Neural progenitor cell (in vitro differentiated cells): ENCODE measurements at regions not wholly inside any gene's neighbourhood (a gene's known extent, or its start where the extent isn't known, plus 50 kb on each side); places are given as distances from the start of the nearest gene placed in this dataset.

ENCODE experiments used
- DNase-seq: peaks from one replicate; pipeline ENCODE4 v3.0.0-alpha.2; 2016; ENCODE audit warnings: low spot score
- H2AFZ ChIP-seq: fragments of 200-600 bp; sonication (generic); replicated peaks from 2 replicates; pipeline ENCODE4 v1.6.1; 2016; ENCODE audit warnings: antibody characterized with exemption
- H3F3A ChIP-seq: fragments of 200-600 bp; sonication (generic); 2 replicates; pipeline ENCODE4 v1.6.1; 2016; ENCODE audit warnings: antibody characterized with exemption, low read depth
- H3K27ac ChIP-seq: fragments of 200-600 bp; sonication (generic); 2 replicates; pipeline ENCODE4 v1.5.1; 2016; ENCODE audit warnings: mild to moderate bottlenecking
- H3K27me3 ChIP-seq: fragments of 200-600 bp; sonication (generic); 2 replicates; pipeline ENCODE4 v1.6.1; 2016; ENCODE audit warnings: mild to moderate bottlenecking, moderate library complexity
- H3K36me3 ChIP-seq: fragments of 200-600 bp; sonication (generic); 2 replicates; pipeline ENCODE4 v1.5.1; 2016
- H3K4me1 ChIP-seq: fragments of 200-600 bp; sonication (generic); 2 replicates; pipeline ENCODE4 v1.6.1; 2016; ENCODE audit warnings: mixed run types
- H3K4me2 ChIP-seq: fragments of 200-600 bp; sonication (generic); 2 replicates; pipeline ENCODE4 v1.6.1; 2016
- H3K4me3 ChIP-seq: fragments of 200-600 bp; sonication (generic); 2 replicates; pipeline ENCODE4 v1.5.1; 2016
- H3K79me2 ChIP-seq: fragments of 200-600 bp; sonication (generic); 2 replicates; pipeline ENCODE4 v1.6.1; 2016; ENCODE audit warnings: low read depth
- H3K9ac ChIP-seq: fragments of 200-600 bp; sonication (generic); 2 replicates; pipeline ENCODE4 v1.6.1; 2016
- H3K9me3 ChIP-seq: fragments of 200-600 bp; sonication (generic); 2 replicates; pipeline ENCODE4 v1.5.1; 2016; ENCODE audit warnings: low read depth
- H4K20me1 ChIP-seq: fragments of 200-600 bp; sonication (generic); 2 replicates; pipeline ENCODE4 v1.6.1; 2016; ENCODE audit warnings: low read depth
- H3K27ac Mint-ChIP-seq: 3 replicates; pipeline ENCODE4 v1.8.0; 2021; ENCODE audit warnings: mixed read lengths
- H3K27me3 Mint-ChIP-seq: 2 replicates; pipeline ENCODE4 v1.8.0; 2022; ENCODE audit warnings: low read depth, mild to moderate bottlenecking, inconsistent platforms, moderate library complexity, mixed read lengths; ENCODE audit not compliant: insufficient read depth
- H3K36me3 Mint-ChIP-seq: 3 replicates; pipeline ENCODE4 v1.8.0; 2021; ENCODE audit warnings: mixed read lengths
- H3K4me1 Mint-ChIP-seq: 3 replicates; pipeline ENCODE4 v1.8.0; 2021; ENCODE audit warnings: mixed read lengths
- H3K4me3 Mint-ChIP-seq: 3 replicates; pipeline ENCODE4 v1.8.0; 2021; ENCODE audit warnings: mild to moderate bottlenecking, moderate library complexity, mixed read lengths
- H3K9me3 Mint-ChIP-seq: 3 replicates; pipeline ENCODE4 v1.8.0; 2020; ENCODE audit warnings: mixed read lengths
- EZH2 ChIP-seq: fragments of 200-600 bp; sonication (generic); IDR thresholded peaks from 2 replicates; pipeline ENCODE4 v1.6.1; 2017; ENCODE audit warnings: antibody characterized with exemption, mild to moderate bottlenecking, moderate library complexity
- EZH2phosphoT487 ChIP-seq: fragments of 200-600 bp; sonication (generic); IDR thresholded peaks from 2 replicates; pipeline ENCODE4 v1.6.1; 2017; ENCODE audit warnings: antibody characterized with exemption
- TF ChIP-seq, protein P1 (sequence below): fragments of 200-600 bp; sonication (generic); IDR thresholded peaks from 2 replicates; pipeline ENCODE4 v1.5.1; 2017; ENCODE audit warnings: antibody characterized with exemption, mild to moderate bottlenecking

DNA sequence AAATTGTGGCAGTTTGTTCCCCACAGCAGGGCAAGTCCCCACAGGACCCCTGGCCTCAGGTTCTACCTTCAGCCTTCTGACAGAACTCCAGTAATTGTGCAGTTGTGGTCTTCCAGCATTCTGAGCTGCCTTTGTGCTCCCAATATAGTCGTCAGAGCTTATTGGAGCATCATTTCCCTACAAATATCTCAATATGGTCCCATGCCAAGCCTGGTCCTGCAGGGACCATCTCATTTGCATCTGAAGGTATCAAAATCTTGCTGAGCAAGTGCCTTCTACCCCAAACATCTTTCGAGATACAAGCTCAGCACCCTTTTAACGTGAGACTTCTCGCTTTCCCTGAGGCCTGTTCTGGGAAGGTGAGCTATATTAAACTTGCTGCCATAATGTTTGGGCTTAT lies 333.9 kb upstream of the CDH11 start:
- Histone ChIP-seq H3K27ac (no peak overlapping the region), H3K27me3 (no peaks in the 10 kb centered on the region), H3K9me3 (no peaks in the 10 kb centered on the region), H2AFZ (no peak overlapping the region), H3F3A (no peaks in the 10 kb centered on the region), H3K4me1 (no peaks in the 10 kb centered on the region), H3K9ac (no peak overlapping the region), H3K79me2 (no peaks in the 10 kb centered on the region), H3K4me3 (no peak overlapping the region), H3K36me3 (no peaks in the 10 kb centered on the region), H3K4me2 (no peak overlapping the region), H4K20me1 (no peaks in the 10 kb centered on the region)
- Mint-ChIP-seq H3K27ac (no peak overlapping the region), H3K27me3 (peaks cover 2% of the 10 kb centered on the region), H3K36me3 (no peaks in the 10 kb centered on the region), H3K4me3 (no peak overlapping the region), H3K4me1 (no peaks in the 10 kb centered on the region), H3K9me3 (no peaks in the 10 kb centered on the region)
- TF ChIP-seq EZH2phosphoT487 (no peak), EZH2 (no peak)
- TF ChIP-seq, protein P1, sequence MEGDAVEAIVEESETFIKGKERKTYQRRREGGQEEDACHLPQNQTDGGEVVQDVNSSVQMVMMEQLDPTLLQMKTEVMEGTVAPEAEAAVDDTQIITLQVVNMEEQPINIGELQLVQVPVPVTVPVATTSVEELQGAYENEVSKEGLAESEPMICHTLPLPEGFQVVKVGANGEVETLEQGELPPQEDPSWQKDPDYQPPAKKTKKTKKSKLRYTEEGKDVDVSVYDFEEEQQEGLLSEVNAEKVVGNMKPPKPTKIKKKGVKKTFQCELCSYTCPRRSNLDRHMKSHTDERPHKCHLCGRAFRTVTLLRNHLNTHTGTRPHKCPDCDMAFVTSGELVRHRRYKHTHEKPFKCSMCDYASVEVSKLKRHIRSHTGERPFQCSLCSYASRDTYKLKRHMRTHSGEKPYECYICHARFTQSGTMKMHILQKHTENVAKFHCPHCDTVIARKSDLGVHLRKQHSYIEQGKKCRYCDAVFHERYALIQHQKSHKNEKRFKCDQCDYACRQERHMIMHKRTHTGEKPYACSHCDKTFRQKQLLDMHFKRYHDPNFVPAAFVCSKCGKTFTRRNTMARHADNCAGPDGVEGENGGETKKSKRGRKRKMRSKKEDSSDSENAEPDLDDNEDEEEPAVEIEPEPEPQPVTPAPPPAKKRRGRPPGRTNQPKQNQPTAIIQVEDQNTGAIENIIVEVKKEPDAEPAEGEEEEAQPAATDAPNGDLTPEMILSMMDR = no peak
- no peak for DNase-seq

DNA sequence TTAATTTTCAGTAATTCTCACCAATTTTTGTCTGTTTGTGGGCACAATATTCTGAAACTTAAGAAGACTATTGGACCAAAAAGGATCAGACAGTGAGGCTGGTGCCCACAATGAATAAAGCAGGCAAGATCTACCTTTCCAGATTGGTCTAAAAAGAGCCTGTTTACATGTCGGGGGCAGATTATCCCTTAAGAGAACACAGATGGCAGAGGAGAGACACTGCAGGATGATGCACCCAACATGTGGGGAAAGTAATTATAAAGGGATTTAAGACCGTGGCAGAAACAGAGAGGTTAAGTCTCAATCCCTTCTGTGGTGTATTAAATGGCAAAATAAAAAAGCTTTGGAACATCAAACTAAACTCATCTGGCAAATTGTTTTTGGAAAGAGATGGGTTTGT lies 331.8 kb upstream of the CDH11 start:
- no peaks in the 10 kb centered on the region for H3K36me3 Mint-ChIP-seq
- peaks cover 10% of the 10 kb centered on the region for H3K9me3 Mint-ChIP-seq
- no peaks in the 10 kb centered on the region for H4K20me1 ChIP-seq
- H3K4me2 ChIP-seq = no peak overlapping the region
- H3K4me1 ChIP-seq = no peaks in the 10 kb centered on the region
- DNase-seq = peak; percentile 3
- H3K4me3 ChIP-seq = no peak overlapping the region
- no peak overlapping the region for H2AFZ ChIP-seq
- H3K27ac ChIP-seq = no peak overlapping the region
- H3K27ac Mint-ChIP-seq = no peak overlapping the region
- H3K9ac ChIP-seq = no peak overlapping the region
- H3K27me3 Mint-ChIP-seq = peaks cover 3% of the 10 kb centered on the region
- no peaks in the 10 kb centered on the region for H3K36me3 ChIP-seq
- no peaks in the 10 kb centered on the region for H3K9me3 ChIP-seq
- H3K79me2 ChIP-seq = no peaks in the 10 kb centered on the region
- no peak overlapping the region for H3K4me3 Mint-ChIP-seq
- H3K27me3 ChIP-seq = no peaks in the 10 kb centered on the region
- TF ChIP-seq EZH2phosphoT487 (no peak), EZH2 (no peak)
- TF ChIP-seq, protein P1 = no peak
- no peaks in the 10 kb centered on the region for H3K4me1 Mint-ChIP-seq
- H3F3A ChIP-seq = no peaks in the 10 kb centered on the region

DNA sequence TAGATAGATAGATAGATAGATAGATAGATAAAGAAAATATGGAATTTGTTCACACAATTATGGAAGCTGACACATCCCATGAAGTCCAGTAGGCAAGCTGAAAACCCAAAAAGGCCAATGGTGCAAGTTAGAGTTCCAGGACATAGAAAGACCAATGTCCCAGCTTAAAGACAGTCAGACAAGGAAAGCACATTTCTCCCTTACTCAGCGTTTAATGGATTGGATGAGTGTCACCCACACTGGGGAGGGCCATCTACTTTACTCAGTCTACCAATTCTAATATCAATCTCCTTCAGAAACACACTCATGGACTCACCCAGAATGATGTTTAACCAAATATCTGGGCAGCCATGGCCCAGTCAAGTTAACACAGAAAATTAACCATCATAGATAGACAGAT lies 327.7 kb upstream of the CDH11 start:
- Mint-ChIP-seq H3K4me3 (no peak overlapping the region), H3K9me3 (peaks cover 16% of the 10 kb centered on the region), H3K4me1 (no peaks in the 10 kb centered on the region), H3K27me3 (peaks cover 5% of the 10 kb centered on the region), H3K36me3 (no peaks in the 10 kb centered on the region), H3K27ac (no peak overlapping the region)
- no peak for DNase-seq
- Histone ChIP-seq H3K27me3 (no peaks in the 10 kb centered on the region), H4K20me1 (no peaks in the 10 kb centered on the region), H2AFZ (no peak overlapping the region), H3K9me3 (no peaks in the 10 kb centered on the region), H3K4me3 (no peak overlapping the region), H3K9ac (no peak overlapping the region), H3K36me3 (no peaks in the 10 kb centered on the region), H3F3A (no peaks in the 10 kb centered on the region), H3K4me2 (no peak overlapping the region), H3K79me2 (no peaks in the 10 kb centered on the region), H3K4me1 (no peaks in the 10 kb centered on the region), H3K27ac (no peak overlapping the region)
- TF ChIP-seq EZH2 = no peak
- no peak for TF ChIP-seq EZH2phosphoT487
- TF ChIP-seq, protein P1 = no peak

DNA sequence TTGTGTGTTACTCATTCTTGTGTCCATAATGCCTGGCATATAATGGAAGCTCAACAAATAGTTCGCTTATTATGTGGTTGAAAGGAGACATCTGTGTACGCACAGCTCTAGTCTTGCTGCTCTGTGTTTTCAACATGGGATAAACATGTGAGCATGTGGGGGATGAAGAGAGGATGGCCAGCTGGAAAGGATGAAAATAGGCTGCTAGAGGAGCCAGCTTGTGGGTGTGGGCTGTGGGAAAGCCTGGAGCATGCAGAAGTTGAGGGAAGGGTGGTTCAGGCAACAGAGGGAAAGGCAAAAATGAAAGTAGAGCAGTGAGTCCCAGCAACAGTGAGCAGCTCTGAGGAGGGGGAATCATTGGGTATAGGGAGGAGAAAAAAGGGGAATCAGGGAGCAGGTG lies 324.6 kb upstream of the CDH11 start:
- Histone ChIP-seq H3K4me1 (no peaks in the 10 kb centered on the region), H3K79me2 (no peaks in the 10 kb centered on the region), H4K20me1 (no peaks in the 10 kb centered on the region), H3K9ac (no peak overlapping the region), H3K4me3 (no peak overlapping the region), H2AFZ (no peak overlapping the region), H3F3A (no peaks in the 10 kb centered on the region), H3K27me3 (no peaks in the 10 kb centered on the region), H3K4me2 (no peak overlapping the region), H3K36me3 (no peaks in the 10 kb centered on the region), H3K9me3 (no peaks in the 10 kb centered on the region), H3K27ac (no peak overlapping the region)
- Mint-ChIP-seq H3K36me3 (no peaks in the 10 kb centered on the region), H3K27me3 (peaks cover 8% of the 10 kb centered on the region), H3K4me3 (no peak overlapping the region), H3K9me3 (peaks cover 16% of the 10 kb centered on the region), H3K4me1 (no peaks in the 10 kb centered on the region), H3K27ac (no peak overlapping the region)
- TF ChIP-seq EZH2 (no peak), EZH2phosphoT487 (no peak)
- TF ChIP-seq, protein P1 = no peak
- no peak for DNase-seq
